DMS153 treated with DMSO at 0.1 percent for 48 hours (cell line): ENCODE measurements at regions not wholly inside any gene's neighbourhood (a gene's known extent, or its start where the extent isn't known, plus 50 kb on each side); places are given as distances from the start of the nearest gene placed in this dataset.
A peak's percentile ranks its signal among the peaks of the same experiment; 100 is the strongest.

ENCODE experiments used
- DNase-seq: peaks from one replicate; lab custom pipeline; 2025; ENCODE audit not compliant: unreplicated experiment; lab: John Stamatoyannopoulos, UW

- DNase-seq, result no peak
Measured at GRCh38 chr6:145245119-145245518, 490.2 kb downstream of the EPM2A start.

- no peak for DNase-seq
Measured at GRCh38 chr6:145247692-145248419, 487.5 kb downstream of the EPM2A start.

- no peak for DNase-seq
Measured at GRCh38 chr6:145250436-145250835, 484.9 kb downstream of the EPM2A start.

- no peak for DNase-seq
Measured at GRCh38 chr6:145252737-145253136, 482.6 kb downstream of the EPM2A start.

GRCh38 chr6:145254649-145255401 is 480.5 kb downstream of the EPM2A start:
- DNase-seq, result no peak

- no peak for DNase-seq
Measured at GRCh38 chr6:145257704-145258103, 477.6 kb downstream of the EPM2A start.

- no peak for DNase-seq
Measured at GRCh38 chr6:145258122-145258521, 477.2 kb downstream of the EPM2A start.

- no peak for DNase-seq
Measured at GRCh38 chr6:145260484-145261175, 474.7 kb downstream of the EPM2A start.

GRCh38 chr6:145261758-145262157 is 473.6 kb downstream of the EPM2A start:
- no peak for DNase-seq

- no peak for DNase-seq
Measured at GRCh38 chr6:145262771-145263170, 472.5 kb downstream of the EPM2A start.

- DNase-seq, result no peak
Measured at GRCh38 chr6:145263778-145264211, 471.5 kb downstream of the EPM2A start.

GRCh38 chr6:145266432-145267075 is 468.8 kb downstream of the EPM2A start:
- no peak for DNase-seq

GRCh38 chr6:145267076-145267867 is 468.0 kb downstream of the EPM2A start:
- DNase-seq, result peak; percentile 42

- no peak for DNase-seq
Measured at GRCh38 chr6:145270464-145270863, 464.9 kb downstream of the EPM2A start.

- DNase-seq, result no peak
Measured at GRCh38 chr6:145271040-145271439, 464.3 kb downstream of the EPM2A start.

- DNase-seq, result no peak
Measured at GRCh38 chr6:145271577-145271976, 463.7 kb downstream of the EPM2A start.

GRCh38 chr6:145272246-145272645 is 463.1 kb downstream of the EPM2A start:
- no peak for DNase-seq

GRCh38 chr6:145273136-145273535 is 462.2 kb downstream of the EPM2A start:
- DNase-seq, result no peak

- no peak for DNase-seq
Measured at GRCh38 chr6:145274083-145274482, 461.2 kb downstream of the EPM2A start.

- DNase-seq, result no peak
Measured at GRCh38 chr6:145275019-145275418, 460.3 kb downstream of the EPM2A start.

- DNase-seq, result no peak
Measured at GRCh38 chr6:145275787-145276186, 459.5 kb downstream of the EPM2A start.
